OCI-LY7 (cell line): ENCODE measurements at regions not wholly inside any gene's neighbourhood (a gene's known extent, or its start where the extent isn't known, plus 50 kb on each side); places are given as distances from the start of the nearest gene placed in this dataset.

Experiments used
- EZH2phosphoT487 ChIP-seq: fragments of 200-600 bp; sonication (generic); IDR thresholded peaks from 2 replicates; pipeline ENCODE4 v1.6.1; 2018; ENCODE audit warnings: low read depth, borderline replicate concordance, mild to moderate bottlenecking, mixed run types, antibody characterized with exemption, low read length, moderate library complexity, mixed read lengths
- TF ChIP-seq, protein P1 (sequence below): fragments of 200-600 bp; sonication (generic); conservative IDR thresholded peaks from 2 replicates; pipeline ENCODE4 v1.5.1; 2014; ENCODE audit warnings: mild to moderate bottlenecking, antibody characterized with exemption, low read length, moderate library complexity, mixed read lengths

DNA sequence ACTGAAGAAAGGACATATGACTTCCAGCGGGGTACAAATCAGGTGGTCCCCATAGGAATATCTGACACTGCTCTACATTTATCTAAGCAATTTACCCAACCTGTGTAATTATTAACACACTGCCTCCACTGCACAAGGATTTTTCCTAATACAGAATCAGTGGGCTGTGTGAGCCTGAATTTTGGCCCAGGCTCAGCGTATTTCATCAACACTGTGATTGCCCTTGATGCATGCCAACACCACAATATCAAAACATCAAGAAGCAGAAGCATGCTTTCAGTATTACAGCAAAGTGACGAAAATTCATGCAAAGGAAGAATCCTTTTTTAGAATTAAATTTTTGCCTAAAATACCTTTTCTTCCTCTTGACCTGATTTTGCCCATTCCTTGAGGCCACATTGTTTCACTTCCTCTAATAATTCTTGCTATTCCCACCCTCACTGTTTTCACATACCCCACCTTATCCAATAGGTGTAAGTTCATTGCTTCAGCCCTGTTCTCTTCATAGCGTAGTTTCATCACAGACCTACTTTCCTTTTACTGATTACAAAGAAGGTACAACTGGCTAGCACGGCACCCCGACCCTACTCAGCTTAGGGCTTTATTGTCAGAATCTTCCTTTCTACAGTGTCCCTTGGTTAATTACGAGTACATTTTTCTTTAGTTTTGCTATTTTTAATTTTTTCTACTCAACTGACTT lies 83.7 kb upstream of the PTCHD4 start:
- TF ChIP-seq, protein P1, sequence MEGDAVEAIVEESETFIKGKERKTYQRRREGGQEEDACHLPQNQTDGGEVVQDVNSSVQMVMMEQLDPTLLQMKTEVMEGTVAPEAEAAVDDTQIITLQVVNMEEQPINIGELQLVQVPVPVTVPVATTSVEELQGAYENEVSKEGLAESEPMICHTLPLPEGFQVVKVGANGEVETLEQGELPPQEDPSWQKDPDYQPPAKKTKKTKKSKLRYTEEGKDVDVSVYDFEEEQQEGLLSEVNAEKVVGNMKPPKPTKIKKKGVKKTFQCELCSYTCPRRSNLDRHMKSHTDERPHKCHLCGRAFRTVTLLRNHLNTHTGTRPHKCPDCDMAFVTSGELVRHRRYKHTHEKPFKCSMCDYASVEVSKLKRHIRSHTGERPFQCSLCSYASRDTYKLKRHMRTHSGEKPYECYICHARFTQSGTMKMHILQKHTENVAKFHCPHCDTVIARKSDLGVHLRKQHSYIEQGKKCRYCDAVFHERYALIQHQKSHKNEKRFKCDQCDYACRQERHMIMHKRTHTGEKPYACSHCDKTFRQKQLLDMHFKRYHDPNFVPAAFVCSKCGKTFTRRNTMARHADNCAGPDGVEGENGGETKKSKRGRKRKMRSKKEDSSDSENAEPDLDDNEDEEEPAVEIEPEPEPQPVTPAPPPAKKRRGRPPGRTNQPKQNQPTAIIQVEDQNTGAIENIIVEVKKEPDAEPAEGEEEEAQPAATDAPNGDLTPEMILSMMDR: no peak
- no peak for TF ChIP-seq EZH2phosphoT487
